Psoas muscle (tissue), 7 donors: ENCODE measurements at regions not wholly inside any gene's neighbourhood (a gene's known extent, or its start where the extent isn't known, plus 50 kb on each side); places are given as distances from the start of the nearest gene placed in this dataset.
"Not testable (repeated sequence)": the region's sequence is repeated elsewhere in the genome, so short reads cannot be mapped to it uniquely, and the experiment has no call there.

Source experiments
- ATAC-seq, 4 donors: fragments of 200-7000 bp; cut with Tn5 transposase; one replicate each; pipeline ENCODE4 v1.9.1; 2020; ENCODE audit warnings: moderate library complexity in 3 of 4, mild to moderate bottlenecking in 2 of 4
- DNase-seq, 2 donors: peaks; one replicate each; pipeline ENCODE4 v3.0.0-alpha.2; 2020
- H3K27ac ChIP-seq: fragments of 200-600 bp; one replicate; pipeline ENCODE4 v1.8.0; 2022
- H3K27me3 ChIP-seq, 3 donors: fragments of 200-600 bp in 1 of 3; one replicate each; pipeline versions ENCODE4 v1.6.1 to v1.8.0; 2013 to 2022; ENCODE audit warnings: low read length in 2 of 3, mild to moderate bottlenecking in 2 of 3, moderate library complexity in 1 of 3; ENCODE audit not compliant: insufficient read depth in 3 of 3
- H3K36me3 ChIP-seq, 2 donors: fragments of 200-600 bp in 1 of 2; one replicate each; pipeline versions ENCODE4 v1.6.1 to v1.8.0; 2013 to 2022; ENCODE audit warnings: low read depth in 1 of 2, mild to moderate bottlenecking in 1 of 2, moderate library complexity in 1 of 2; ENCODE audit not compliant: insufficient read depth in 1 of 2
- H3K4me1 ChIP-seq: fragments of 200-600 bp; one replicate; pipeline ENCODE4 v1.8.0; 2022
- H3K4me3 ChIP-seq: fragments of 200-600 bp; one replicate; pipeline ENCODE4 v1.8.0; 2022; ENCODE audit warnings: mild to moderate bottlenecking
- H3K9me3 ChIP-seq: fragments of 200-600 bp; one replicate; pipeline ENCODE4 v1.8.0; 2022
- CTCF ChIP-seq: fragments of 200-600 bp; IDR thresholded peaks from one replicate; pipeline ENCODE4 v1.8.0; 2022; ENCODE audit warnings: antibody characterized with exemption
- WGBS, 3 donors: extraction: QIAGEN DNeasy Blood & Tissue Kit; methylation state at CpG; one replicate each; pipeline versions ENCODE4 v1.1.6 to v1.1.7; 2013; 5-methylcytosine and 5-hydroxymethylcytosine counted together
- intact Hi-C, 2 donors: fragments of 100-400 bp; cut with DNase I; formaldehyde crosslinking; loops; one replicate each; pipeline versions ENCODE4 v1.11.0 to v1.14.2; 2022
- donor health status: healthy with polysubstance abuse.
- donor health status: DM: no; HTN: no; CAD: no; lungs with moderate emphysema.
- donor health status: Bipolar disorder and iron deficiency.
- donor health status: healthy.
- donor health status: DM: yes; HTN: yes; CAD: no.
- donor health status: DM: no; HTN: no; CAD: no.
- donor health status: DM: yes; HTN: yes; CAD: no.

GRCh38 chr6:148635070-148635743, 111.6 kb upstream of the UST start:
- peaks cover 30% of the 10 kb centered on the region for H3K4me1 ChIP-seq
- H3K4me3 ChIP-seq = no peak overlapping the region
- DNase-seq = no peak
- no peaks in the 10 kb centered on the region for H3K36me3 ChIP-seq
- intact Hi-C loops = loop anchor here in 1 of 2 donors (10.0 kb wide), 1 partner anchor 100 kb away; no protein-coding TSS in a partner anchor
- no peaks in the 10 kb centered on the region for H3K27me3 ChIP-seq
- TF ChIP-seq CTCF = no peak
- 23 to 46% (median 35%) methylated on average over 1 of the region's 1 CpG for WGBS, 3 donors
- H3K27ac ChIP-seq = peak overlapping the region; percentile 76
- H3K9me3 ChIP-seq = no peaks in the 10 kb centered on the region
- ATAC-seq = peak; percentile 91 to 96 (median 94)

- WGBS, 3 donors = 71 to 81% (median 78%) methylated on average over 7 to 8 of the region's 8 CpGs
- intact Hi-C loops, H3K27ac ChIP-seq, H3K36me3 ChIP-seq, H3K9me3 ChIP-seq, H3K4me3 ChIP-seq, H3K27me3 ChIP-seq, ATAC-seq, H3K4me1 ChIP-seq, DNase-seq: not testable (repeated sequence)
Observed at GRCh38 chr6:148641836-148642235, 105.0 kb upstream of the UST start.

- H3K27ac ChIP-seq, H3K36me3 ChIP-seq, H3K4me3 ChIP-seq, DNase-seq, ATAC-seq, H3K9me3 ChIP-seq, H3K4me1 ChIP-seq, intact Hi-C loops, H3K27me3 ChIP-seq: not testable (repeated sequence)
- WGBS, 3 donors = 77 to 89% (median 81%) methylated on average over 3 of the region's 5 CpGs
Observed at GRCh38 chr6:148643208-148643607, 103.6 kb upstream of the UST start.

GRCh38 chr6:148645049-148645448, 101.8 kb upstream of the UST start:
- H3K27ac ChIP-seq, intact Hi-C loops, H3K4me1 ChIP-seq, H3K27me3 ChIP-seq, H3K4me3 ChIP-seq, DNase-seq, ATAC-seq, H3K9me3 ChIP-seq, H3K36me3 ChIP-seq: not testable (repeated sequence)
- WGBS, 3 donors = 63 to 71% (median 65%) methylated on average over 6 to 7 of the region's 7 CpGs

GRCh38 chr6:148648754-148649453, 97.9 kb upstream of the UST start:
- intact Hi-C loops = no loop called here
- ATAC-seq (no peak), DNase-seq (no peak)
- no peaks in the 10 kb centered on the region for H3K27me3 ChIP-seq
- H3K27ac ChIP-seq = no peak overlapping the region
- H3K9me3 ChIP-seq = no peaks in the 10 kb centered on the region
- 52 to 66% (median 60%) methylated on average over 4 of the region's 4 CpGs for WGBS, 3 donors
- TF ChIP-seq CTCF = no peak
- H3K4me1 ChIP-seq = no peaks in the 10 kb centered on the region
- H3K36me3 ChIP-seq = no peaks in the 10 kb centered on the region
- H3K4me3 ChIP-seq = no peak overlapping the region

GRCh38 chr6:148649454-148649963, 97.3 kb upstream of the UST start:
- no peak for TF ChIP-seq CTCF
- H3K9me3 ChIP-seq = no peaks in the 10 kb centered on the region
- intact Hi-C loops = no loop called here
- H3K27me3 ChIP-seq = no peaks in the 10 kb centered on the region
- no peak for DNase-seq
- H3K27ac ChIP-seq = no peak overlapping the region
- H3K4me3 ChIP-seq = no peak overlapping the region
- H3K4me1 ChIP-seq = no peaks in the 10 kb centered on the region
- ATAC-seq = no peak
- no peaks in the 10 kb centered on the region for H3K36me3 ChIP-seq
